Upper lobe of left lung (tissue), 6 donors: ENCODE measurements at regions not wholly inside any gene's neighbourhood (a gene's known extent, or its start where the extent isn't known, plus 50 kb on each side); places are given as distances from the start of the nearest gene placed in this dataset.

Experiments used
- ATAC-seq, 2 donors: fragments of 200-7000 bp; cut with Tn5 transposase; one replicate each; pipeline ENCODE4 v1.9.1; 2022; ENCODE audit warnings: mild to moderate bottlenecking in 2 of 2, moderate library complexity in 2 of 2; ENCODE audit not compliant: low FRiP score in 2 of 2
- DNase-seq, 2 donors: peaks; one replicate each; pipeline ENCODE4 v3.0.0-alpha.2; 2019 to 2020
- H3K27ac ChIP-seq, 4 donors: fragments of 200-600 bp; sonication (generic); one replicate each; pipeline ENCODE4 v1.5.1; 2016 to 2019
- H3K27me3 ChIP-seq, 4 donors: fragments of 200-600 bp; sonication (generic); one replicate each; pipeline ENCODE4 v1.5.1; 2017 to 2019
- H3K36me3 ChIP-seq, 4 donors: fragments of 200-600 bp; sonication (generic); one replicate each; pipeline ENCODE4 v1.5.1; 2016 to 2019
- H3K4me1 ChIP-seq, 4 donors: fragments of 200-600 bp; sonication (generic); one replicate each; pipeline ENCODE4 v1.5.1; 2018 to 2019
- H3K4me3 ChIP-seq, 4 donors: fragments of 200-600 bp; sonication (generic); one replicate each; pipeline ENCODE4 v1.5.1; 2017 to 2019; ENCODE audit warnings: mild to moderate bottlenecking in 2 of 4, moderate library complexity in 1 of 4
- H3K9me3 ChIP-seq, 4 donors: fragments of 200-600 bp; sonication (generic); one replicate each; pipeline ENCODE4 v1.5.1; 2018 to 2019
- CTCF ChIP-seq, 6 experiments: fragments of 450-650 bp in 4 of 6; fragments of 200-600 bp in 2 of 6; sonication (generic) in 2 of 6; IDR thresholded peaks; one replicate each; pipeline ENCODE4 v1.5.1; 2016 to 2019; ENCODE audit warnings: antibody characterized with exemption in 6 of 6
- EP300 ChIP-seq, 4 donors: sonication (generic); formaldehyde crosslinking; IDR thresholded peaks; one replicate each; pipeline ENCODE4 v1.5.1; 2017; ENCODE audit warnings: antibody characterized with exemption in 4 of 4, control low read depth in 2 of 4
- POLR2A ChIP-seq, 4 donors: fragments of 450-650 bp; IDR thresholded peaks; one replicate each; pipeline ENCODE4 v1.5.1; 2016 to 2017; ENCODE audit warnings: antibody characterized with exemption in 4 of 4, mild to moderate bottlenecking in 2 of 4
- POLR2AphosphoS5 ChIP-seq, 2 donors: sonication (generic); formaldehyde crosslinking; IDR thresholded peaks; one replicate each; pipeline ENCODE4 v1.5.1; 2017; ENCODE audit warnings: antibody characterized with exemption in 2 of 2
- WGBS, 2 donors: methylation state at CpG; one replicate each; pipeline ENCODE4 v1.1.5; 2017 to 2018; 5-methylcytosine and 5-hydroxymethylcytosine counted together
- donor health status: DM: no; HTN: no; CAD: no; lungs with moderate emphysema.
- donor health status: DM: no; HTN: yes; CAD: no; lungs with severe emphysema.

- ATAC-seq (no peak), DNase-seq (no peak)
- no peak overlapping the region for H3K4me3 ChIP-seq
- H3K27ac ChIP-seq: no peak overlapping the region
- H3K4me1 ChIP-seq: no peaks in the 10 kb centered on the region
- TF ChIP-seq POLR2AphosphoS5 (IDR thresholded peaks at IDR 0.05): no peak
- no peak for TF ChIP-seq CTCF (IDR thresholded peaks at IDR 0.05)
- no peak for TF ChIP-seq POLR2A (IDR thresholded peaks at IDR 0.05)
- no peak for TF ChIP-seq EP300 (IDR thresholded peaks at IDR 0.05)
- H3K9me3 ChIP-seq: no peaks in the 10 kb centered on the region
- no peaks in the 10 kb centered on the region for H3K27me3 ChIP-seq
- no peaks in the 10 kb centered on the region for H3K36me3 ChIP-seq
Observed at GRCh38 chr1:80048716-80049115, 1042.2 kb upstream of the ADGRL4 start.

GRCh38 chr1:80047791-80048190 lies 1041.3 kb upstream of the ADGRL4 start:
- no peak overlapping the region for H3K27ac ChIP-seq
- no peak for ATAC-seq
- TF ChIP-seq POLR2A (IDR thresholded peaks at IDR 0.05): no peak
- TF ChIP-seq CTCF (IDR thresholded peaks at IDR 0.05): no peak
- no peak for TF ChIP-seq EP300 (IDR thresholded peaks at IDR 0.05)
- no peak for TF ChIP-seq POLR2AphosphoS5 (IDR thresholded peaks at IDR 0.05)
- no peak for DNase-seq
- H3K9me3 ChIP-seq: no peaks in the 10 kb centered on the region
- no peaks in the 10 kb centered on the region for H3K27me3 ChIP-seq
- H3K4me1 ChIP-seq: no peaks in the 10 kb centered on the region
- no peaks in the 10 kb centered on the region for H3K36me3 ChIP-seq
- 76 to 84% methylated on average over 2 of the region's 2 CpGs for WGBS, 2 donors
- no peak overlapping the region for H3K4me3 ChIP-seq

GRCh38 chr1:80044662-80045061 lies 1038.1 kb upstream of the ADGRL4 start:
- Histone ChIP-seq H3K27ac (no peak overlapping the region), H3K36me3 (no peaks in the 10 kb centered on the region), H3K27me3 (no peaks in the 10 kb centered on the region), H3K4me3 (no peak overlapping the region), H3K9me3 (no peaks in the 10 kb centered on the region), H3K4me1 (no peaks in the 10 kb centered on the region)
- TF ChIP-seq POLR2A (IDR thresholded peaks at IDR 0.05): no peak
- DNase-seq (no peak), ATAC-seq (no peak)

GRCh38 chr1:80036690-80037432 lies 1030.3 kb upstream of the ADGRL4 start:
- Histone ChIP-seq H3K4me1 (no peaks in the 10 kb centered on the region), H3K9me3 (no peaks in the 10 kb centered on the region), H3K4me3 (no peak overlapping the region), H3K27me3 (no peaks in the 10 kb centered on the region), H3K27ac (no peak overlapping the region), H3K36me3 (no peaks in the 10 kb centered on the region)
- 70 to 80% methylated on average over 3 of the region's 3 CpGs for WGBS, 2 donors
- DNase-seq (no peak), ATAC-seq (no peak)
- TF ChIP-seq CTCF (IDR thresholded peaks at IDR 0.05): no peak
- TF ChIP-seq POLR2AphosphoS5 (IDR thresholded peaks at IDR 0.05): no peak
- no peak for TF ChIP-seq POLR2A (IDR thresholded peaks at IDR 0.05)
- TF ChIP-seq EP300 (IDR thresholded peaks at IDR 0.05): no peak

GRCh38 chr1:80023358-80023757 lies 1016.8 kb upstream of the ADGRL4 start:
- 72 to 90% methylated on average over 1 of the region's 1 CpG for WGBS, 2 donors
- no peaks in the 10 kb centered on the region for H3K36me3 ChIP-seq
- TF ChIP-seq EP300 (IDR thresholded peaks at IDR 0.05): no peak

GRCh38 chr1:80021891-80022290 lies 1015.4 kb upstream of the ADGRL4 start:
- DNase-seq: no peak
- no peak for ATAC-seq
- no peak for TF ChIP-seq EP300 (IDR thresholded peaks at IDR 0.05)
- TF ChIP-seq POLR2A (IDR thresholded peaks at IDR 0.05): no peak
- no peak for TF ChIP-seq CTCF (IDR thresholded peaks at IDR 0.05)
- no peak for TF ChIP-seq POLR2AphosphoS5 (IDR thresholded peaks at IDR 0.05)
- Histone ChIP-seq H3K36me3 (no peaks in the 10 kb centered on the region), H3K27ac (no peak overlapping the region), H3K4me1 (no peaks in the 10 kb centered on the region), H3K27me3 (no peaks in the 10 kb centered on the region), H3K9me3 (no peaks in the 10 kb centered on the region), H3K4me3 (no peak overlapping the region)

More at GRCh38 chr1:80023358-80023757, 1016.8 kb upstream of the ADGRL4 start:
- no peak for DNase-seq
- no peaks in the 10 kb centered on the region for H3K4me1 ChIP-seq
- H3K27me3 ChIP-seq: no peaks in the 10 kb centered on the region
- no peak overlapping the region for H3K27ac ChIP-seq
- no peak overlapping the region for H3K4me3 ChIP-seq
- no peak for ATAC-seq
- H3K9me3 ChIP-seq: no peaks in the 10 kb centered on the region
